ENCODE measurements at regions not wholly inside any gene's neighbourhood (a gene's known extent, or its start where the extent isn't known, plus 50 kb on each side); places are given as distances from the start of the nearest gene placed in this dataset.
A peak's percentile ranks its signal among the peaks of the same experiment; 100 is the strongest.

- no peaks in the 10 kb centered on the region for H3K27me3 Mint-ChIP-seq (ENCODE audit: insufficient read depth, unreplicated experiment)
- POLR2A ChIA-PET, result interaction anchor here (0.8 kb wide), 1 partner anchor 133 kb away, joined by 4 read pairs; no protein-coding TSS in a partner anchor
- no peaks in the 10 kb centered on the region for H3K36me3 Mint-ChIP-seq (ENCODE audit: insufficient read depth, unreplicated experiment)
- H3K27ac Mint-ChIP-seq (ENCODE audit: low read depth, unreplicated experiment), result no peak overlapping the region
- BruUV-seq (replicated peaks), result no TSS peak
- DNase-seq (ENCODE audit: unreplicated experiment), result peak; percentile 83
- no peaks in the 10 kb centered on the region for H3K9me3 Mint-ChIP-seq (ENCODE audit: unreplicated experiment)
- intact Hi-C loops (cut with micrococcal nuclease), result no loop called here
- CTCF ChIA-PET, result interaction anchor here (0.8 to 2.6 kb wide), 4 partner anchors 134 to 490 kb away, joined by 3 to 12 read pairs (median 5); partner anchors contain the start of gene COL8A1
- no peak for TF ChIP-seq CTCF (IDR thresholded peaks at IDR 0.05; ENCODE audit: unreplicated experiment)
- H3K4me1 Mint-ChIP-seq (ENCODE audit: insufficient read depth, unreplicated experiment), result peaks cover 36% of the 10 kb centered on the region
- H3K4me3 Mint-ChIP-seq (ENCODE audit: unreplicated experiment), result no peak overlapping the region
Observed at GRCh38 chr3:99504258-99504657, 134.1 kb upstream of the COL8A1 start.

DNA sequence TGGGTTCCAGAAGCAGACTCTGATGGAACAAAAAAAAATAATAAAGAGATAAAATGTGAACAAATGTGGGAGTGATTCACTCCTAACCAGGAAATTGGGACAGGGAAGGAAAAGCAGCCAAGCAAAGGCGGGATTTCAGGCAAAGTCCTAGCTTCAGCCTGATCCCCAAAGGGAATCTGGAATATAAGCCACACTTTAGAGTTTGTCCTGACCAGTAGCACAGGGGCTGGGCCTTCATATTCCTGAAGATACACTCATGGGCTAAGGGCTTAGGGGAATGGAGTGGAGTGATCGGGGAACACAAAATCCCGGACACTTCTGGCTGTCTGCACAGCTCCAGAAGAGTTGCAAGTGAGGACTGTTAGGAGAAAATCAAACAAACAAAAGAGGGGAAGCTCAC is 135.0 kb upstream of the COL8A1 start:
- Mint-ChIP-seq H3K9me3 (ENCODE audit: unreplicated experiment) (no peaks in the 10 kb centered on the region), H3K4me3 (ENCODE audit: unreplicated experiment) (no peak overlapping the region), H3K27me3 (ENCODE audit: insufficient read depth, unreplicated experiment) (no peaks in the 10 kb centered on the region), H3K36me3 (ENCODE audit: insufficient read depth, unreplicated experiment) (no peaks in the 10 kb centered on the region), H3K4me1 (ENCODE audit: insufficient read depth, unreplicated experiment) (peaks cover 34% of the 10 kb centered on the region), H3K27ac (ENCODE audit: low read depth, unreplicated experiment) (peak overlapping the region; percentile 67)
- no peak for TF ChIP-seq CTCF (IDR thresholded peaks at IDR 0.05; ENCODE audit: unreplicated experiment)
- BruUV-seq (replicated peaks), result no TSS peak
- intact Hi-C loops (cut with micrococcal nuclease), result no loop called here
- CTCF ChIA-PET, result interaction anchor here (0.6 to 2.6 kb wide), 7 partner anchors 17 to 480 kb away, joined by 3 to 12 read pairs (median 5); partner anchors contain the start of gene COL8A1
- peak; percentile 42 for DNase-seq (ENCODE audit: unreplicated experiment)
- POLR2A ChIA-PET, result interaction anchor here (0.6 to 1.2 kb wide), 3 partner anchors 10 to 134 kb away, joined by 3 to 4 read pairs (median 3); no protein-coding TSS in a partner anchor

DNA sequence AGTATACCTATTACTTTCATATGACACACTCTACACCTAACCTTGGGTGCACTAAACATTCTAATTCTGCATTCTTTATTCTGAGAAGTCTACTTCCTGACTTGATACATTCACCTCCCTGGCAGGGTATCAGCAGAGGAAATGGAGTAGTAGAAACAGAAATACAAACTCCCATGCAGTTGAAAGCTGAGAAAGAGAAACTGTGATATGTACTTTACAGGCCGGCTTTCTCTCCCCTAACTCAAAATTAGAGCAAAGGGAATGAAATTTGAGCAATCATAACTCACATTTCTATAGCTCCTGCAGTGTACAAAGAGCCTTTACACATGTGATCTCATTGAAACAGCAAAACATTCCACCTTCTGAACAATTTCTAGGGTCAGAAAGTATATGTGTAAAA is 135.5 kb upstream of the COL8A1 start:
- Mint-ChIP-seq H3K27ac (ENCODE audit: low read depth, unreplicated experiment) (peak overlapping the region; percentile 67), H3K27me3 (ENCODE audit: insufficient read depth, unreplicated experiment) (no peaks in the 10 kb centered on the region), H3K9me3 (ENCODE audit: unreplicated experiment) (no peaks in the 10 kb centered on the region), H3K4me1 (ENCODE audit: insufficient read depth, unreplicated experiment) (peaks cover 29% of the 10 kb centered on the region), H3K4me3 (ENCODE audit: unreplicated experiment) (no peak overlapping the region), H3K36me3 (ENCODE audit: insufficient read depth, unreplicated experiment) (no peaks in the 10 kb centered on the region)
- POLR2A ChIA-PET, result interaction anchor here (1.2 kb wide), 1 partner anchor 10 kb away, joined by 3 read pairs; no protein-coding TSS in a partner anchor
- no peak for TF ChIP-seq CTCF (IDR thresholded peaks at IDR 0.05; ENCODE audit: unreplicated experiment)
- intact Hi-C loops (cut with micrococcal nuclease), result no loop called here
- BruUV-seq (replicated peaks), result no TSS peak
- CTCF ChIA-PET, result interaction anchor here (0.6 to 2.6 kb wide), 6 partner anchors 17 to 251 kb away, joined by 3 to 12 read pairs (median 4); no protein-coding TSS in a partner anchor
- no peak for DNase-seq (ENCODE audit: unreplicated experiment)

GRCh38 chr3:99500485-99500884 is 137.9 kb upstream of the COL8A1 start:
- Mint-ChIP-seq H3K4me3 (ENCODE audit: unreplicated experiment) (no peak overlapping the region), H3K27ac (ENCODE audit: low read depth, unreplicated experiment) (no peak overlapping the region), H3K27me3 (ENCODE audit: insufficient read depth, unreplicated experiment) (no peaks in the 10 kb centered on the region), H3K36me3 (ENCODE audit: insufficient read depth, unreplicated experiment) (no peaks in the 10 kb centered on the region), H3K4me1 (ENCODE audit: insufficient read depth, unreplicated experiment) (peaks cover 28% of the 10 kb centered on the region), H3K9me3 (ENCODE audit: unreplicated experiment) (no peaks in the 10 kb centered on the region)
- intact Hi-C loops (cut with micrococcal nuclease), result no loop called here
- TF ChIP-seq CTCF (IDR thresholded peaks at IDR 0.05; ENCODE audit: unreplicated experiment), result no peak
- POLR2A ChIA-PET, result interaction anchor here (0.9 to 1.8 kb wide), 3 partner anchors 103 to 187 kb away, joined by 3 to 5 read pairs (median 4); no protein-coding TSS in a partner anchor
- DNase-seq (ENCODE audit: unreplicated experiment), result no peak
- CTCF ChIA-PET, result interaction anchor here (0.5 to 6.5 kb wide), 15 partner anchors 11 to 478 kb away, joined by 3 to 58 read pairs (median 5); partner anchors contain the start of gene COL8A1
- no TSS peak for BruUV-seq (replicated peaks)

Data from MCF 10A (cell line).